Gastroesophageal sphincter (tissue), 3 donors: ENCODE measurements at regions not wholly inside any gene's neighbourhood (a gene's known extent, or its start where the extent isn't known, plus 50 kb on each side); places are given as distances from the start of the nearest gene placed in this dataset.

Experiments
- CTCF ChIP-seq, 4 experiments: fragments of 200-600 bp in 2 of 4; fragments of 450-650 bp in 2 of 4; sonication (generic) in 1 of 4; IDR thresholded peaks; one replicate each; pipeline ENCODE4 v1.5.1; 2017 to 2019; ENCODE audit warnings: antibody characterized with exemption in 4 of 4, mild to moderate bottlenecking in 2 of 4, moderate library complexity in 2 of 4
- POLR2A ChIP-seq, 2 donors: fragments of 450-650 bp; IDR thresholded peaks; one replicate each; pipeline ENCODE4 v1.6.1; 2017; ENCODE audit warnings: antibody characterized with exemption in 2 of 2, mild to moderate bottlenecking in 2 of 2, moderate library complexity in 1 of 2

- peak in 3 of 4 experiments; percentile 4 to 32 (median 32) for TF ChIP-seq CTCF (IDR thresholded peaks at IDR 0.05)
- TF ChIP-seq POLR2A (IDR thresholded peaks at IDR 0.05): no peak
These were observed 1466.1 kb downstream of the UQCRFS1 start for GRCh38 chr19:27746691-27747380.
